ENCODE measurements at regions not wholly inside any gene's neighbourhood (a gene's known extent, or its start where the extent isn't known, plus 50 kb on each side); places are given as distances from the start of the nearest gene placed in this dataset.

- Histone ChIP-seq H3K27ac (ENCODE audit: extremely low read depth, low read depth, low read length) (no peak overlapping the region), H3K9ac (ENCODE audit: insufficient read depth in 1 of 2, low read depth in 2 of 2, low read length in 2 of 2) (no peak overlapping the region), H3K4me1 (replicated peaks in 1 of 2; ENCODE audit: control insufficient read depth in 2 of 2, insufficient read depth in 2 of 2, low read length in 2 of 2) (no peaks in the 10 kb centered on the region), H4K20me1 (replicated peaks; ENCODE audit: control insufficient read depth, insufficient read depth, low read length) (no peaks in the 10 kb centered on the region), H3K36me3 (ENCODE audit: control insufficient read depth, insufficient read depth, low read length) (no peaks in the 10 kb centered on the region), H3K9me3 (replicated peaks; ENCODE audit: control insufficient read depth, insufficient read depth, low read depth, low read length) (no peaks in the 10 kb centered on the region), H2AFZ (ENCODE audit: low read depth, low read length) (no peak overlapping the region), H3K4me3 (no peak overlapping the region), H3K4me2 (ENCODE audit: insufficient read depth, low read length) (no peak overlapping the region), H3K9me1 (ENCODE audit: control insufficient read depth, insufficient read depth, low read length) (no peaks in the 10 kb centered on the region), H3K79me2 (ENCODE audit: control insufficient read depth, insufficient read depth, low read length) (no peaks in the 10 kb centered on the region), H3K27me3 (ENCODE audit: control insufficient read depth in 2 of 2, insufficient read depth in 2 of 2, low read length in 2 of 2) (0 out of 5 replicates have a peak, but pooled peaks cover 0 to 4% of the 10 kb centered on the region in 2 experiments)
- no peak for FAIRE-seq
- in situ Hi-C loops (cut with MboI) (no loop called here), intact Hi-C loops (cut with micrococcal nuclease) (loop anchor here (10.0 kb wide), 1 partner anchor 121 kb away; no protein-coding TSS in a partner anchor)
- no peak for DNase-seq (ENCODE audit: extremely low read depth in 1 of 4, low spot score in 3 of 4)
- ATAC-seq, result no peak
- WGBS (ENCODE audit: insufficient coverage, low coverage, missing lambda C conversion rate), result under 1% methylated on average over 8 of the region's 8 CpGs
- CTCF ChIA-PET (ENCODE audit: low intra/inter-chr PET ratio), result no interaction called here
- TF ChIP-seq GABPB2 (CRISPR knock-in tag; conservative IDR thresholded peaks at IDR 0.05) (no peak), HMG20A (CRISPR knock-in tag; conservative IDR thresholded peaks at IDR 0.05) (no peak), ATF3 (IDR thresholded peaks at IDR 0.05) (no peak), ATF3 (CRISPR knock-in tag; conservative IDR thresholded peaks at IDR 0.05) (no peak), HDAC3 (IDR thresholded peaks at IDR 0.05; ENCODE audit: borderline replicate concordance, partially characterized antibody) (no peak), SOX6 (IDR thresholded peaks at IDR 0.05) (no peak), SPI1 (IDR thresholded peaks at IDR 0.05; ENCODE audit: borderline replicate concordance, low read depth, low read length) (no peak), ADNP (tag; IDR thresholded peaks at IDR 0.05) (no peak), NR3C1 (CRISPR knock-in tag; IDR thresholded peaks at IDR 0.05) (no peak), GATAD2A (IDR thresholded peaks at IDR 0.05) (no peak), TARDBP (IDR thresholded peaks at IDR 0.05) (no peak), FOS (IDR thresholded peaks at IDR 0.05; ENCODE audit: extremely low read depth, insufficient read length) (no peak), ZNF584 (CRISPR knock-in tag; IDR thresholded peaks at IDR 0.05; ENCODE audit: low read depth) (no peak)
- POLR2A ChIA-PET, result no interaction called here
- no TSS peak for BruUV-seq (replicated peaks)
These were observed 210.4 kb upstream of the SLC30A5 start for GRCh38 chr5:68883436-68883835.

Data from K562 (cell line).